ENCODE measurements at regions not wholly inside any gene's neighbourhood (a gene's known extent, or its start where the extent isn't known, plus 50 kb on each side); places are given as distances from the start of the nearest gene placed in this dataset.

DNA sequence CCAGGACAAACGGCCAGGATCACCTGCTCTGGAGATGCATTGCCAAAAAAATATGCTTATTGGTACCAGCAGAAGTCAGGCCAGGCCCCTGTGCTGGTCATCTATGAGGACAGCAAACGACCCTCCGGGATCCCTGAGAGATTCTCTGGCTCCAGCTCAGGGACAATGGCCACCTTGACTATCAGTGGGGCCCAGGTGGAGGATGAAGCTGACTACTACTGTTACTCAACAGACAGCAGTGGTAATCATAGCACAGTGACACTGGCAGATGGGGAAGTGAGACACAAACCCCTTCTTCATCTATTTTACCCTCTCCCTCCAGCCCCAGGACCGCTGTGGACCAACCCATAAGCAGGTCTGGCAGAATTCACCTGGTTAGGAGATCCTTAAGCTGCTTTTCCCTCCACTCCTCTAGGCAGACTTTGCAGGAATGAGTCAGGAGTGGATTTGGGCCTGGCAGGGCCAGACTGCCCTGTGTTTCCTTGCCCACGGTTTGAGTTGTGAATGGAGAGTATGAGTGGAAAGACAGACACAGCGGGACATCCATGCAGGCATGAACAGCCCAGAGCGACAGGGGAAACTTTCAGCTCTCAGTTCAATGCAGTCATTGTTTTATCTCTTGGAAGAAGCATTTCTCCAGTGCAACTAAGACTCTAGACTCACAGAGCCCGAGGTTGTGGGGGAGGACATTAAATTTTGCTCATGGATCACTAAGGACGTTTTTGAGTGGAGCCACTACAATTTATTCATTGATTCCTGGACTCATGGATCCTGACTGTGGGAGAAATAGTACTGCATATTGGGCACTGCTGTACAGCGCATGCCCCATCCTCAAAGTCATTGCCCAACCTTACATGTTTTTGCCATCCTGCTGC lies 75.3 kb upstream of the IGLL5 start:
- no peaks in the 10 kb centered on the region for H3K36me3 Mint-ChIP-seq (ENCODE audit: low read depth)
- no peak overlapping the region for H3K4me3 Mint-ChIP-seq
- H3K4me1 Mint-ChIP-seq (ENCODE audit: low read depth) = peaks cover 39% of the 10 kb centered on the region
- ATAC-seq (no peak), DNase-seq (no peak)
- POLR2A ChIA-PET = interaction anchor here (0.5 kb wide), 1 partner anchor 261 kb away, joined by 3 read pairs; no protein-coding TSS in a partner anchor
- CTCF ChIA-PET = interaction anchor here (0.8 to 8.8 kb wide), 10 partner anchors 10 to 143 kb away, joined by 3 to 92 read pairs (median 5); no protein-coding TSS in a partner anchor
- no peaks in the 10 kb centered on the region for H3K27me3 Mint-ChIP-seq
- H3K27ac Mint-ChIP-seq = no peak overlapping the region
- intact Hi-C loops (cut with micrococcal nuclease) = loop anchor here (5.0 kb wide), 1 partner anchor 55 kb away; no protein-coding TSS in a partner anchor
- TF ChIP-seq, protein P1, sequence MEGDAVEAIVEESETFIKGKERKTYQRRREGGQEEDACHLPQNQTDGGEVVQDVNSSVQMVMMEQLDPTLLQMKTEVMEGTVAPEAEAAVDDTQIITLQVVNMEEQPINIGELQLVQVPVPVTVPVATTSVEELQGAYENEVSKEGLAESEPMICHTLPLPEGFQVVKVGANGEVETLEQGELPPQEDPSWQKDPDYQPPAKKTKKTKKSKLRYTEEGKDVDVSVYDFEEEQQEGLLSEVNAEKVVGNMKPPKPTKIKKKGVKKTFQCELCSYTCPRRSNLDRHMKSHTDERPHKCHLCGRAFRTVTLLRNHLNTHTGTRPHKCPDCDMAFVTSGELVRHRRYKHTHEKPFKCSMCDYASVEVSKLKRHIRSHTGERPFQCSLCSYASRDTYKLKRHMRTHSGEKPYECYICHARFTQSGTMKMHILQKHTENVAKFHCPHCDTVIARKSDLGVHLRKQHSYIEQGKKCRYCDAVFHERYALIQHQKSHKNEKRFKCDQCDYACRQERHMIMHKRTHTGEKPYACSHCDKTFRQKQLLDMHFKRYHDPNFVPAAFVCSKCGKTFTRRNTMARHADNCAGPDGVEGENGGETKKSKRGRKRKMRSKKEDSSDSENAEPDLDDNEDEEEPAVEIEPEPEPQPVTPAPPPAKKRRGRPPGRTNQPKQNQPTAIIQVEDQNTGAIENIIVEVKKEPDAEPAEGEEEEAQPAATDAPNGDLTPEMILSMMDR (IDR thresholded peaks at IDR 0.05) = no peak
- H3K9me3 Mint-ChIP-seq = no peaks in the 10 kb centered on the region

DNA sequence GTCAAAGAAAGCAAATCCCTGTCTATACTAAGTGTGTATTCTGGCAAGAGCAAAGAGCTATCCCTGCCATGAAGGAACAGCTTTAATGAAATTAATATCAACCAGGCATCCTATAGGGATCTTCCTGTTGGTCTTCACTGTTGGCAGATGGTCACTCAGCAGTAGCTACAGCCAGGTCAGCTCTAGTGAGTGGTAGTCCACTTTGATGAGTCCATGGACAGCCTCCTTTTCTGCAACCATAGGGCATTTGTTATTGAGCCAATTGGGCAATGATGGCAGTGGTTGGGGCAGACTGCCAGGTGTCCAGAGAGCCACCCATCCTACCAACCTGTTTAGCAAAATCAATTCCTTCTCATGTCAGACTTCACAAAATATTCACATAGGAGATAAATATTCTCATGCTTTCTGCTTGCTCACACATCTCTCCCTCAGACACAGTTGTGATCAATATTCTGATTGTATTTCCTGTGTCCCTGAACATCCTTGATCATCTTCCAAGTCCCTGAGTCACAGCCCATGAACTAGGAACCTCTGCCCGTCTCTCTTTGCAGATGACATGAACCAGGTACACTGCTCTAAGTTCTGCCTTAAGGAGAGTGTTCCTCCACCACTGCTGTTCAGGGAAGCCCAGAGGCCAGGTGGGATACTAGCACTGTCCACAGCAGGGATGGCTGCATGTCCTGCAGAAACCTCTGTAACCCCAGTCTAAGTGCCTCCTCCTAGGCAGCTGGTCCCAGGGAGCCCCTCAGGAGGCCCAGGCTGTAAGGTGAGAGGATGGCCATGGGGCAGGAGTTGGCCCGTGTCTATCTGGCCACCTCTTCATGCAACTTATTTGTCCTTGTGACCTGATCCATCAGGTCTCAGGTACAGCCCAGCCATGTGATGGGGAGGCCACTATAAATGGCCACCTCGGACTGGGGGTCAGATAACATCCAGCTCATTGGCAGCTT lies 74.2 kb upstream of the IGLL5 start:
- ATAC-seq (no peak), DNase-seq (no peak)
- Mint-ChIP-seq H3K9me3 (no peaks in the 10 kb centered on the region), H3K36me3 (ENCODE audit: low read depth) (no peaks in the 10 kb centered on the region), H3K27ac (no peak overlapping the region), H3K4me3 (no peak overlapping the region), H3K27me3 (no peaks in the 10 kb centered on the region), H3K4me1 (ENCODE audit: low read depth) (peaks cover 47% of the 10 kb centered on the region)
- CTCF ChIA-PET = interaction anchor here (1.0 to 8.8 kb wide), 5 partner anchors 11 to 142 kb away, joined by 3 to 92 read pairs (median 4); no protein-coding TSS in a partner anchor
- intact Hi-C loops (cut with micrococcal nuclease) = loop anchor here (5.0 kb wide), 1 partner anchor 54 kb away; no protein-coding TSS in a partner anchor
- TF ChIP-seq, protein P1 (IDR thresholded peaks at IDR 0.05) = no peak
- POLR2A ChIA-PET = no interaction called here

DNA sequence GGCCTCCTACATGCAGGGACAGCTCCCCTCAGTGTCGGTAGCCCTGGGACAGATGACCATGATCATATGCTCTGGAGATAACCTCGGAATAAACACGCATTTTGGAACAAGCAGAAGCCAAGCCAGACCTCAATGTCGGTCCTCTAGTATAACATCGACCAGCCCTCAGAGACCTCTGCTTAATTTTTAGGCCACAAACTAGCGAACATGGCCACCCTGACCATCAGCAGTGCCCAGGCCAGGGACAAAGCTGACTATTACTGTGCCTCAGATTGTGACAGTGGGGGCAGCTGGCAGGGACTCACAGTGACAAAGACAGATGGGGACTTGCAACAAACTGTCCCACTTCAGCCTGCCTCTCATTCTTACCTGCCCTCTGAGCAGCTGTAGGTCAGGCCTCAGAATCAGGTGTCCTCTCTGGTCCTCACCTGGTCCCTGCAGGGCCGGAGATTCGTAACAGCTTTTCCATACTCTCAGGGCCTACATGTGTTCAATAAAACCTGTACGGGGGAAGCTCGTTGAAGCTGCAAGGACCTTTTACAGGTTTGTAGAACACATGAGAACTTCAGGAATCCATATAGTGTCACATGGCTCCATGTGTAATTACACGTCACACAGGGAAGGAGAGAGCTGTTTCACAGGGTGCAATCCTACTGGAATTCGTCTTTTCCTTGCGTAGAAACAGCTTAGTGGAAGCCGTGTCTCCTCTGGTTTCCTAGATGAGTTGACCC lies 72.8 kb upstream of the IGLL5 start:
- Mint-ChIP-seq H3K9me3 (no peaks in the 10 kb centered on the region), H3K27ac (no peak overlapping the region), H3K4me3 (no peak overlapping the region), H3K36me3 (ENCODE audit: low read depth) (no peaks in the 10 kb centered on the region), H3K27me3 (no peaks in the 10 kb centered on the region), H3K4me1 (ENCODE audit: low read depth) (peaks cover 59% of the 10 kb centered on the region)
- intact Hi-C loops (cut with micrococcal nuclease) = loop anchor here (5.0 kb wide), 1 partner anchor 52 kb away; no protein-coding TSS in a partner anchor
- CTCF ChIA-PET = interaction anchor here (0.8 to 2.9 kb wide), 9 partner anchors 13 to 228 kb away, joined by 3 to 12 read pairs (median 3); no protein-coding TSS in a partner anchor
- POLR2A ChIA-PET = no interaction called here
- TF ChIP-seq, protein P1 (IDR thresholded peaks at IDR 0.05) = no peak
- ATAC-seq (no peak), DNase-seq (no peak)

DNA sequence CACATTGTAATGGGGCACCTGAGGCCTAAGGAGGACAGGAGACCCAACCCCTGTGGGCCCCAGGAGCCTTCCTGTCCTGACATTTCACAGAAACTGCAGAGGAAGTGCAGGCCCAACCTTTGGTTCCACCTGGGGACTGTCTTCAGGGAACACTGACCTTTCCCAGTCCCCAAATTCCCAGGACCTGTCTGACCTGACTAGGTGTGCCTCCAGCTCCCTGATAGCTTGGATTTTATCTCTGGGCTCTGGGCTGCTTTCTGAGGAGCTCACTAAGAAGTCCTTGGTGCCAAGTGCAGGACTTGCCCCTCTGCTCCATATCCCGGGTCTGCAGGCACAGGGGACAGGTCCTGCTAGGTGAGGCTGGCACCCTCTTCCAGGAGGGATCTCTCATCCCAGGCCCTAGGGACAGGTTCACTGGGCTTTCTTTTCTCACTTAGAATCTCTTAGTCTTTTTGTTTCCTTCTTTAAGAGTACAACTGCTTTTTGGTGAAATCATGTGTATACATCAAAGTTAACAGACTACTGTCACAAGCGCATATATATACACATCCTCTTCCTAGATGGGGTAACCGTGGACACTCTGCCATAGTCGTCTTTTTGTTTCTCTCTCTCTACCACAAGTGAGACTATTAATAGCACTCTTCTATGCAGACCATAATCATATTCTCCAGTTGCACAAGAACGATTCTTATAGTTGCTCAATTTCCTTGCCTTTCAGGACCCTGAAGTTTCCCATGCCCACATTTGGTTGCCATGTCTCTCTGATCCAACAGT lies 72.0 kb upstream of the IGLL5 start:
- ChIA-PET POLR2A (no interaction called here), CTCF (interaction anchor here (0.8 to 4.0 kb wide), 11 partner anchors 14 to 229 kb away, joined by 3 to 17 read pairs (median 4); no protein-coding TSS in a partner anchor)
- peaks cover 64% of the 10 kb centered on the region for H3K4me1 Mint-ChIP-seq (ENCODE audit: low read depth)
- no peak overlapping the region for H3K4me3 Mint-ChIP-seq
- H3K36me3 Mint-ChIP-seq (ENCODE audit: low read depth) = no peaks in the 10 kb centered on the region
- H3K27ac Mint-ChIP-seq = peak overlapping the region; percentile 8
- no peaks in the 10 kb centered on the region for H3K9me3 Mint-ChIP-seq
- ATAC-seq = no peak
- no peak for DNase-seq
- TF ChIP-seq, protein P1 (IDR thresholded peaks at IDR 0.05) = no peak
- intact Hi-C loops (cut with micrococcal nuclease) = no loop called here
- H3K27me3 Mint-ChIP-seq = no peaks in the 10 kb centered on the region

Measured in activated CD8-positive, alpha-beta T cell treated with anti-CD3 and anti-CD28 coated beads for 36 hours (primary cell).